KMS-11 (cell line): ENCODE measurements at regions not wholly inside any gene's neighbourhood (a gene's known extent, or its start where the extent isn't known, plus 50 kb on each side); places are given as distances from the start of the nearest gene placed in this dataset.

Source experiments
- H2AFZ ChIP-seq: fragments of 200-600 bp; sonication (generic); 2 replicates; pipeline ENCODE4 v1.6.1; 2016; ENCODE audit warnings: antibody characterized with exemption, mixed run types, low read depth
- H3K27ac ChIP-seq: fragments of 200-600 bp; sonication (generic); 2 replicates; pipeline ENCODE4 v1.6.1; 2016; ENCODE audit warnings: mild to moderate bottlenecking, mixed run types
- H3K27me3 ChIP-seq: fragments of 200-600 bp; sonication (generic); 2 replicates; pipeline ENCODE4 v1.6.1; 2017; ENCODE audit warnings: mild to moderate bottlenecking, low read depth, mixed run types, moderate library complexity; ENCODE audit not compliant: insufficient read depth
- H3K36me3 ChIP-seq: fragments of 200-600 bp; sonication (generic); 2 replicates; pipeline ENCODE4 v1.6.1; 2017; ENCODE audit warnings: mild to moderate bottlenecking, mixed run types; ENCODE audit not compliant: insufficient read depth
- H3K4me1 ChIP-seq: fragments of 200-600 bp; sonication (generic); 2 replicates; pipeline ENCODE4 v1.6.1; 2016; ENCODE audit warnings: mild to moderate bottlenecking, low read depth, mixed run types; ENCODE audit not compliant: poor library complexity, severe bottlenecking
- H3K4me2 ChIP-seq: fragments of 200-600 bp; sonication (generic); 2 replicates; pipeline ENCODE4 v1.7.0; 2016; ENCODE audit warnings: mild to moderate bottlenecking, mixed run types
- H3K4me3 ChIP-seq: fragments of 200-600 bp; sonication (generic); IDR thresholded peaks from 2 replicates; pipeline ENCODE4 v1.6.1; 2017; ENCODE audit warnings: low read depth, low read length, mixed read lengths; ENCODE audit not compliant: insufficient read depth
- H3K79me2 ChIP-seq: fragments of 200-600 bp; sonication (generic); 2 replicates; pipeline ENCODE4 v1.6.1; 2016; ENCODE audit warnings: low read depth, mixed run types; ENCODE audit not compliant: insufficient read depth
- H3K9ac ChIP-seq: fragments of 200-600 bp; sonication (generic); 2 replicates; pipeline ENCODE4 v1.6.1; 2016; ENCODE audit warnings: mild to moderate bottlenecking, mixed run types
- H4K20me1 ChIP-seq: fragments of 200-600 bp; sonication (generic); 2 replicates; pipeline ENCODE4 v1.6.1; 2016; ENCODE audit warnings: mild to moderate bottlenecking, mixed run types; ENCODE audit not compliant: insufficient read depth
- CTCF ChIP-seq: fragments of 200-600 bp; sonication (generic); conservative IDR thresholded peaks from 2 replicates; pipeline ENCODE4 v1.6.1; 2017; ENCODE audit warnings: low read depth, mild to moderate bottlenecking, antibody characterized with exemption, low read length, moderate library complexity, mixed read lengths

- H3K4me2 ChIP-seq = no peak overlapping the region
- H4K20me1 ChIP-seq = no peaks in the 10 kb centered on the region
- H3K79me2 ChIP-seq = no peaks in the 10 kb centered on the region
- no peak overlapping the region for H2AFZ ChIP-seq
- H3K4me1 ChIP-seq = no peaks in the 10 kb centered on the region
- no peak overlapping the region for H3K9ac ChIP-seq
- no peak overlapping the region for H3K4me3 ChIP-seq
- no peak for TF ChIP-seq CTCF
- no peaks in the 10 kb centered on the region for H3K27me3 ChIP-seq
- H3K27ac ChIP-seq = no peak overlapping the region
- no peaks in the 10 kb centered on the region for H3K36me3 ChIP-seq
Measured at GRCh38 chr15:72859017-72859756, 75.6 kb upstream of the ADPGK start.

DNA sequence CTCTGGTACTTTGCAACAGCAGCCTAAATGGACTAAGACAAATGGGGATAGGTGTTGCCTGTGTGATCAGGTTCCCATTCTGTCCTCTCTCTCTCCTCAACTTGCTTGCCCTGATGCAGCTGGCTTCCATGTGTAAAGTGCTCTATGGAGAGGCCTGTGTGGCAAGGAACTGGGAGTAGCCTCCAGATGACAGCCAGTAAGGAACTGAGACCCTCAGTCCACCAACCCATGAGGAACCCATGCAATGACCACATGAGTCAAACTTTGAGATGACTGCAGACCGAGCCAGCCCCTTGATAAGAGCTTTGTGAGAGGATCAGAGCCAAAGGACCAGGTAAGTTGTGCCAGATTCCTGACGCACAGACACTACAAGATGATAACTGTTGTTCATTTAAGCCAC is 74.6 kb upstream of the ADPGK start:
- Histone ChIP-seq H3K9ac (no peak overlapping the region), H2AFZ (no peak overlapping the region), H3K4me3 (no peak overlapping the region), H3K27ac (no peak overlapping the region), H3K4me1 (no peaks in the 10 kb centered on the region), H3K79me2 (no peaks in the 10 kb centered on the region), H3K27me3 (no peaks in the 10 kb centered on the region), H3K36me3 (no peaks in the 10 kb centered on the region), H4K20me1 (no peaks in the 10 kb centered on the region), H3K4me2 (no peak overlapping the region)
- TF ChIP-seq CTCF = no peak

- Histone ChIP-seq H3K27ac (no peak overlapping the region), H3K79me2 (no peaks in the 10 kb centered on the region), H4K20me1 (no peaks in the 10 kb centered on the region), H3K36me3 (no peaks in the 10 kb centered on the region), H3K9ac (no peak overlapping the region), H3K27me3 (no peaks in the 10 kb centered on the region), H3K4me1 (no peaks in the 10 kb centered on the region), H3K4me3 (no peak overlapping the region), H2AFZ (no peak overlapping the region), H3K4me2 (no peak overlapping the region)
- no peak for TF ChIP-seq CTCF
Measured at GRCh38 chr15:72857331-72858063, 73.9 kb upstream of the ADPGK start.

DNA sequence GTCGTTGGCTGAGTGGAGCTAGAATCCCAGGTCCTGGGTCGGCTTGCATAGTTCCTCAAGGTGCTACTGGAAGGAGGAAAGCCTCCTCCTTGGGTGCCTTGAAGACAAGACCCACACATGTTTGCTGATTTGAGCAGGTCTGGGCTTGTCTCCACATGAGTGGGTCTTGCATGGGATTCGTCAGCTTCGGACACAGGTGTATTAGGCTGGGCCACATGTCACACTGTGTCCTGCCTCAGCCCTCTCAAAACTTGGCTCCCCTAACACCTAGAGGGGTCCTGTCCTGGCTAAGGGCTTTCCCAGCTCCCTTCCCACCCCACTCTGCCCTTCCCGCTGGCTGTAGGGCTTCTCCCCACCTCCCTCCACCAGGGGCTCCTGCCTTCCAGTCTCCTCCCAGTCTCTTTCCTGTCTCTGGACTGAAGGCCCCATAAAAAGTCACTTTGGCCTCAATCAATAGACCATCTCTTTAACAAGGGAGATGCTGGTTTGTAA is 73.0 kb upstream of the ADPGK start:
- Histone ChIP-seq H3K27ac (no peak overlapping the region), H3K4me3 (no peak overlapping the region), H4K20me1 (no peaks in the 10 kb centered on the region), H3K27me3 (no peaks in the 10 kb centered on the region), H3K4me1 (no peaks in the 10 kb centered on the region), H3K4me2 (no peak overlapping the region), H3K79me2 (no peaks in the 10 kb centered on the region), H3K9ac (no peak overlapping the region), H3K36me3 (no peaks in the 10 kb centered on the region), H2AFZ (no peak overlapping the region)
- no peak for TF ChIP-seq CTCF
